ENCODE measurements at regions not wholly inside any gene's neighbourhood (a gene's known extent, or its start where the extent isn't known, plus 50 kb on each side); places are given as distances from the start of the nearest gene placed in this dataset.

GRCh38 chr17:73777131-73777449, 132.8 kb upstream of the SDK2 start:
- no peak for DNase-seq
- CTCF ChIA-PET, result no interaction called here
- Histone ChIP-seq H3K36me3 (ENCODE audit: control insufficient read depth in 2 of 3, insufficient read depth in 3 of 3, low read length in 3 of 3) (no peaks in the 10 kb centered on the region), H3K27me3 (ENCODE audit: control insufficient read depth in 2 of 2, insufficient read depth in 2 of 2, low read length in 2 of 2) (no peaks in the 10 kb centered on the region), H3K9me3 (ENCODE audit: control insufficient read depth in 2 of 3, low read length in 3 of 3) (no peaks in the 10 kb centered on the region), H3K4me1 (ENCODE audit: control insufficient read depth in 2 of 2, insufficient read depth in 2 of 2, low read length in 2 of 2) (no peaks in the 10 kb centered on the region), H3K27ac (ENCODE audit: low read depth, low read length) (no peak overlapping the region), H3K4me3 (ENCODE audit: low read length) (no peak overlapping the region)
- Mint-ChIP-seq H3K4me3 (no peak overlapping the region), H3K27ac (peak overlapping the region in 1 of 9 donors; percentile 8), H3K27me3 (no peaks in the 10 kb centered on the region), H3K9me3 (peaks cover 0 to 5% (median 0%) of the 10 kb centered on the region in 11 donors), H3K4me1 (peaks cover 0 to 10% (median 6%) of the 10 kb centered on the region in 7 donors), H3K36me3 (no peaks in the 10 kb centered on the region)
- intact Hi-C loops (cut with micrococcal nuclease), result loop anchor here in 1 of 2 donors (10.0 kb wide), 1 partner anchor 48 kb away; no protein-coding TSS in a partner anchor
- no peak for ATAC-seq
- POLR2A ChIA-PET, result no interaction called here

- no peaks in the 10 kb centered on the region for H3K9me3 ChIP-seq (ENCODE audit: control insufficient read depth in 2 of 3, low read length in 3 of 3)
- Mint-ChIP-seq H3K4me1 (peaks cover 0 to 22% (median 12%) of the 10 kb centered on the region in 7 donors), H3K4me3 (peak overlapping the region in 2 of 10 donors; percentile 6 to 16), H3K9me3 (peaks cover 0 to 5% (median 0%) of the 10 kb centered on the region in 11 donors), H3K27me3 (no peaks in the 10 kb centered on the region), H3K27ac (peak overlapping the region in 4 of 9 donors; percentile 11 to 84 (median 52)), H3K36me3 (no peaks in the 10 kb centered on the region)
- H3K27me3 ChIP-seq (ENCODE audit: control insufficient read depth in 2 of 2, insufficient read depth in 2 of 2, low read length in 2 of 2), result no peaks in the 10 kb centered on the region
- H3K27ac ChIP-seq (ENCODE audit: low read depth, low read length), result no peak overlapping the region
- peak in 5 of 9 donors; percentile 3 to 42 (median 22) for DNase-seq
- POLR2A ChIA-PET, result interaction anchor here (0.7 kb wide), 1 partner anchor 16 kb away, joined by 3 read pairs; no protein-coding TSS in a partner anchor
- no peak overlapping the region for H3K4me3 ChIP-seq (ENCODE audit: low read length)
- peak; percentile 56 for ATAC-seq
- intact Hi-C loops (cut with micrococcal nuclease), result loop anchor here in 1 of 2 donors (5.0 kb wide), 2 partner anchors 60 to 135 kb away; no protein-coding TSS in a partner anchor
- CTCF ChIA-PET, result interaction anchor here (0.9 kb wide), 1 partner anchor 9 kb away, joined by 3 read pairs; no protein-coding TSS in a partner anchor
- peaks cover 0 to 7% of the 10 kb centered on the region in 2 donors for H3K4me1 ChIP-seq (ENCODE audit: control insufficient read depth in 2 of 2, insufficient read depth in 2 of 2, low read length in 2 of 2)
- no peaks in the 10 kb centered on the region for H3K36me3 ChIP-seq (ENCODE audit: control insufficient read depth in 2 of 3, insufficient read depth in 3 of 3, low read length in 3 of 3)
These were observed 138.0 kb upstream of the SDK2 start for GRCh38 chr17:73782231-73782630.

DNA sequence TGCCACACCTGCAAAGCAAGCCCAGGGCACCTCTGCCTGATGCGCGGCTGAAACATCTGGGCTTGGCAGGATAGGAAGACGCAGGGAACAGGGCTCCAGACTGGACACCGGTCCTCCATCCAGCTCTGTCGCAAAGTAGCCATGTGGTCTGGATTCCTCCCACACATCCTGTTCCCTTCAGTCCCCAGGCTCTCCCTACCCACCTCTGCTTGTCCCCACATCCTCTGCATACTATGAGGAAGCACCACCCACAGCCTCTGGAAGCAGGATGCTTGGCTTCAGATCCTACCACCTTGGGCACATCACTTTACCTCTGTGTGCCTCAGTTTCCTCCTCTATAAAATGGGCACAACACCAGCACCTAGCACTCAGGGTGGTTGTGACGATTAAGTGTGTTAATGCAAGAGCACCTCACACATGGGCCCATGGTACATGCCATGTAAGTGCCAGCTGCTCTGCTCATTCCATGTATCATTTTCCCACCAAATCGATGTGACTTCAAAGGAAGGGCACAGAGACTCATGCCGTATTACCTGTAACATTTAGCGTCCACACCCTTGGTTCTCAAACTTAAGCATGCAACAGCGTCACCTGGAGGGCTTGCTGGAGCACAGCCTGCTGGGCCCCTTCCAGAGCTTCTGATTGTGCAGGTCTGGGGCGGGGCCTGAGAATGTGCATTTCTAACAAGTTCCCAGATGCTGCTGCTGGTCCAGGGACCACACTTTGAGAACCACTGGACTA, 138.6 kb upstream of the SDK2 start:
- H3K4me3 ChIP-seq (ENCODE audit: low read length), result no peak overlapping the region
- H3K4me3 Mint-ChIP-seq, result peak overlapping the region in 2 of 10 donors; percentile 6 to 16
- no peak overlapping the region for H3K27ac ChIP-seq (ENCODE audit: low read depth, low read length)
- no peaks in the 10 kb centered on the region for H3K27me3 ChIP-seq (ENCODE audit: control insufficient read depth in 2 of 2, insufficient read depth in 2 of 2, low read length in 2 of 2)
- H3K4me1 ChIP-seq (ENCODE audit: control insufficient read depth in 2 of 2, insufficient read depth in 2 of 2, low read length in 2 of 2), result peaks cover 0 to 7% of the 10 kb centered on the region in 2 donors
- H3K36me3 Mint-ChIP-seq, result no peaks in the 10 kb centered on the region
- H3K27ac Mint-ChIP-seq, result peak overlapping the region in 5 of 9 donors; percentile 22 to 84 (median 61)
- peaks cover 0 to 5% (median 0%) of the 10 kb centered on the region in 11 donors for H3K9me3 Mint-ChIP-seq
- POLR2A ChIA-PET, result interaction anchor here (1.0 kb wide), 1 partner anchor 11 kb away, joined by 3 read pairs; no protein-coding TSS in a partner anchor
- H3K4me1 Mint-ChIP-seq, result peaks cover 0 to 22% (median 12%) of the 10 kb centered on the region in 7 donors
- intact Hi-C loops (cut with micrococcal nuclease), result loop anchor here in 1 of 2 donors (1.0 to 5.0 kb wide), 3 partner anchors 61 to 354 kb away; no protein-coding TSS in a partner anchor
- DNase-seq, result peak in 3 of 9 donors; percentile 8 to 26 (median 9)
- no peaks in the 10 kb centered on the region for H3K36me3 ChIP-seq (ENCODE audit: control insufficient read depth in 2 of 3, insufficient read depth in 3 of 3, low read length in 3 of 3)
- CTCF ChIA-PET, result interaction anchor here (0.9 to 1.2 kb wide), 2 partner anchors 9 to 354 kb away, joined by 3 to 4 read pairs; no protein-coding TSS in a partner anchor
- peak; percentile 10 for ATAC-seq
- peaks cover 0 to 2% (median 0%) of the 10 kb centered on the region in 5 donors for H3K27me3 Mint-ChIP-seq
- H3K9me3 ChIP-seq (ENCODE audit: control insufficient read depth in 2 of 3, low read length in 3 of 3), result no peaks in the 10 kb centered on the region

- Histone ChIP-seq H3K27ac (ENCODE audit: low read depth, low read length) (no peak overlapping the region), H3K36me3 (ENCODE audit: control insufficient read depth in 2 of 3, insufficient read depth in 3 of 3, low read length in 3 of 3) (no peaks in the 10 kb centered on the region), H3K27me3 (ENCODE audit: control insufficient read depth in 2 of 2, insufficient read depth in 2 of 2, low read length in 2 of 2) (no peaks in the 10 kb centered on the region), H3K9me3 (ENCODE audit: control insufficient read depth in 2 of 3, low read length in 3 of 3) (no peaks in the 10 kb centered on the region), H3K4me1 (ENCODE audit: control insufficient read depth in 2 of 2, insufficient read depth in 2 of 2, low read length in 2 of 2) (peaks cover 0 to 7% of the 10 kb centered on the region in 2 donors), H3K4me3 (ENCODE audit: low read length) (no peak overlapping the region)
- ChIA-PET CTCF (interaction anchor here (0.7 to 1.2 kb wide), 2 partner anchors 324 to 354 kb away, joined by 3 to 4 read pairs; no protein-coding TSS in a partner anchor), POLR2A (interaction anchor here (1.0 to 1.1 kb wide), 2 partner anchors 12 to 44 kb away, joined by 3 read pairs; no protein-coding TSS in a partner anchor)
- DNase-seq (no peak), ATAC-seq (no peak)
- Mint-ChIP-seq H3K36me3 (no peaks in the 10 kb centered on the region), H3K27me3 (peaks cover 0 to 4% (median 0%) of the 10 kb centered on the region in 5 donors), H3K4me1 (peaks cover 0 to 22% (median 12%) of the 10 kb centered on the region in 7 donors), H3K4me3 (no peak overlapping the region), H3K27ac (peak overlapping the region in 3 of 9 donors; percentile 21 to 72 (median 61)), H3K9me3 (peaks cover 0 to 5% (median 0%) of the 10 kb centered on the region in 11 donors)
- intact Hi-C loops (cut with micrococcal nuclease), result loop anchor here in 1 of 2 donors (1.0 to 5.0 kb wide), 3 partner anchors 61 to 354 kb away; no protein-coding TSS in a partner anchor
These were observed 139.1 kb upstream of the SDK2 start for GRCh38 chr17:73783382-73783766.

DNA sequence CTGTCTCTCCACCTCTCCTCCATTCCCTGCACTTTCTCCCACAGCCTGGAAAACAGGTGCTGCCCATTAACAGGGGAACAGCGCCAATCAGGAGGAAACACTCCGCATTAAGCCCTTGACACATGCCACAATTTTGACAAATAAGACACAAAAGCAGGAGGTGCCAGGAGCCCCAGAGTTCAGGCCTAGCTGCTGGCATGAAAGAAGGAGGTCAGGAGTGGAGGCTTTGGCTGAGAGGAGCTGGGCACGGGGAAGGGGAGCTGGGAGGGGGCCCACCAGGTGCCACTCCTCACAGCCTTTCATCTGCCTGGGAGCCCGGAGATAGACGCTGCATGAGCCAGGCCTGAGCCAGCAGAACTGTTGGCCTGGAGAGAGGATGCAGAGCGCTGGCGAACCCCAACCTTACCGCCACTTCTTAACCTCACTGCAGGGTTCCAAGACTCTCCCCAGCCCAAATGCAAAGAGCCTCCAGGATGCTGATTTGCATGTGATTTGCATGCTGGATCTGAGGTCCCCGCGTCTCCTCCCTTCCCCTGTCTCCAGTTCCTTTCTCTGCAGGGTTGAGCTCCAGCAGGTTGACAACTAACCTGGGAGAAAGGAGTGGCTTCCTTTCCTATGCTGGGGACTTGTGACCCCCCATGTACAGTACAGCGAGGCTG, 139.8 kb upstream of the SDK2 start:
- Mint-ChIP-seq H3K4me1 (peaks cover 0 to 22% (median 12%) of the 10 kb centered on the region in 7 donors), H3K9me3 (peaks cover 0 to 3% (median 0%) of the 10 kb centered on the region in 11 donors), H3K27ac (no peak overlapping the region), H3K36me3 (no peaks in the 10 kb centered on the region), H3K27me3 (peaks cover 0 to 5% (median 0%) of the 10 kb centered on the region in 5 donors), H3K4me3 (no peak overlapping the region)
- ChIA-PET CTCF (interaction anchor here (0.5 to 1.2 kb wide), 3 partner anchors 325 to 1276 kb away, joined by 3 to 5 read pairs (median 4); no protein-coding TSS in a partner anchor), POLR2A (interaction anchor here (1.1 kb wide), 1 partner anchor 44 kb away, joined by 3 read pairs; no protein-coding TSS in a partner anchor)
- Histone ChIP-seq H3K9me3 (ENCODE audit: control insufficient read depth in 2 of 3, low read length in 3 of 3) (no peaks in the 10 kb centered on the region), H3K27ac (ENCODE audit: low read depth, low read length) (no peak overlapping the region), H3K36me3 (ENCODE audit: control insufficient read depth in 2 of 3, insufficient read depth in 3 of 3, low read length in 3 of 3) (no peaks in the 10 kb centered on the region), H3K27me3 (ENCODE audit: control insufficient read depth in 2 of 2, insufficient read depth in 2 of 2, low read length in 2 of 2) (no peaks in the 10 kb centered on the region), H3K4me1 (ENCODE audit: control insufficient read depth in 2 of 2, insufficient read depth in 2 of 2, low read length in 2 of 2) (peaks cover 0 to 7% of the 10 kb centered on the region in 2 donors), H3K4me3 (ENCODE audit: low read length) (no peak overlapping the region)
- no peak for ATAC-seq
- no peak for DNase-seq
- intact Hi-C loops (cut with micrococcal nuclease), result loop anchor here in 1 of 2 donors (1.0 to 5.0 kb wide), 3 partner anchors 62 to 355 kb away; no protein-coding TSS in a partner anchor

DNA sequence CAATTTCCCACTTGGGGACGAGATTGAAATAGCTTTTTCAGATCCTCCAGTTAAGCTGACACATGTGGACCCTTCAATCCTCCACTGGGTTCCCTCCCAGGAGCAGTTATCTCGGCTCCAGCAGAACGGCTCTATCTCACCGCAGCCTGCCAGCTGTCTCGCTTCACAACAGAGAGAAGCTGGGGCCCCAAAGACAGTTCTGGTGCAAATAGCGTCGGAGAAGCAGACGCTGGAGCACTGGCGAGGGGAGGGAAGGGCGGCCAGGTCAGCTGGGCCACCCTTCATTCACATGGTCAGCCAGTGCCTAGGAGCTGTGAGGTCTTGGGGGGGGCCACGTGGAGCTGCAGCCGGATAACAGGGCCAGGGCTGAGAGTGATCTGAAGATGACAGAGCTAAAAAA, 141.3 kb upstream of the SDK2 start:
- peaks cover 0 to 7% of the 10 kb centered on the region in 2 donors for H3K4me1 ChIP-seq (ENCODE audit: control insufficient read depth in 2 of 2, insufficient read depth in 2 of 2, low read length in 2 of 2)
- CTCF ChIA-PET, result interaction anchor here (0.5 to 1.0 kb wide), 3 partner anchors 14 to 339 kb away, joined by 3 read pairs; no protein-coding TSS in a partner anchor
- H3K36me3 ChIP-seq (ENCODE audit: control insufficient read depth in 2 of 3, insufficient read depth in 3 of 3, low read length in 3 of 3), result no peaks in the 10 kb centered on the region
- H3K4me3 ChIP-seq (ENCODE audit: low read length), result no peak overlapping the region
- Mint-ChIP-seq H3K27me3 (peaks cover 0 to 7% (median 0%) of the 10 kb centered on the region in 5 donors), H3K27ac (peak overlapping the region in 2 of 9 donors; percentile 28 to 37), H3K4me1 (peaks cover 0 to 22% (median 12%) of the 10 kb centered on the region in 7 donors), H3K36me3 (no peaks in the 10 kb centered on the region), H3K9me3 (peaks cover 0 to 2% (median 0%) of the 10 kb centered on the region in 11 donors), H3K4me3 (no peak overlapping the region)
- ATAC-seq (no peak), DNase-seq (no peak)
- H3K9me3 ChIP-seq (ENCODE audit: control insufficient read depth in 2 of 3, low read length in 3 of 3), result no peaks in the 10 kb centered on the region
- no peaks in the 10 kb centered on the region for H3K27me3 ChIP-seq (ENCODE audit: control insufficient read depth in 2 of 2, insufficient read depth in 2 of 2, low read length in 2 of 2)
- POLR2A ChIA-PET, result interaction anchor here (1.3 to 1.4 kb wide), 2 partner anchors 10 to 42 kb away, joined by 3 read pairs; no protein-coding TSS in a partner anchor
- no peak overlapping the region for H3K27ac ChIP-seq (ENCODE audit: low read depth, low read length)
- intact Hi-C loops (cut with micrococcal nuclease), result no loop called here
